Activated T-cell treated with anti-CD3 and anti-CD28 coated beads, Interleukin-2, amount 50 U/mL, for 4 hours (primary cell): ENCODE measurements at regions not wholly inside any gene's neighbourhood (a gene's known extent, or its start where the extent isn't known, plus 50 kb on each side); places are given as distances from the start of the nearest gene placed in this dataset.
"Not testable (repeated sequence)": the region's sequence is repeated elsewhere in the genome, so short reads cannot be mapped to it uniquely, and the experiment has no call there.

Experiments
- ATAC-seq, 2 donors: fragments of 200-7000 bp; cut with Tn5 transposase; one replicate each; pipeline ENCODE4 v1.10.0; 2021
- DNase-seq: peaks from one replicate; pipeline ENCODE4 v3.0.0-alpha.2; 2020
- H3K27me3 Mint-ChIP-seq: one replicate; pipeline ENCODE4 v1.8.0; 2021; ENCODE audit warnings: low read depth, mixed read lengths
- H3K36me3 Mint-ChIP-seq: one replicate; pipeline ENCODE4 v1.8.0; 2022; ENCODE audit warnings: mixed read lengths; ENCODE audit not compliant: insufficient read depth
- H3K4me1 Mint-ChIP-seq: one replicate; pipeline ENCODE4 v1.8.0; 2021; ENCODE audit warnings: low read depth, mixed read lengths
- H3K4me3 Mint-ChIP-seq: one replicate; pipeline ENCODE4 v1.8.0; 2021; ENCODE audit warnings: mild to moderate bottlenecking, moderate library complexity, mixed read lengths
- H3K9me3 Mint-ChIP-seq: one replicate; pipeline ENCODE4 v1.8.0; 2021; ENCODE audit warnings: mixed read lengths

- Mint-ChIP-seq H3K27me3 (no peaks in the 10 kb centered on the region), H3K9me3 (peaks cover 3% of the 10 kb centered on the region), H3K36me3 (no peaks in the 10 kb centered on the region), H3K4me3 (no peak overlapping the region), H3K4me1 (no peaks in the 10 kb centered on the region)
- DNase-seq: no peak
- ATAC-seq: no peak
These were observed 375.2 kb upstream of the CTSO start for GRCh38 chr4:156328882-156329281.

- Mint-ChIP-seq H3K4me3 (no peak overlapping the region), H3K4me1 (no peaks in the 10 kb centered on the region), H3K36me3 (no peaks in the 10 kb centered on the region), H3K27me3 (no peaks in the 10 kb centered on the region), H3K9me3 (peaks cover 4% of the 10 kb centered on the region)
- ATAC-seq: no peak
- DNase-seq: no peak
These were observed 372.6 kb upstream of the CTSO start for GRCh38 chr4:156326246-156326645.

GRCh38 chr4:156322592-156322991 is 368.9 kb upstream of the CTSO start:
- Mint-ChIP-seq H3K4me3 (no peak overlapping the region), H3K9me3 (peaks cover 4% of the 10 kb centered on the region), H3K36me3 (no peaks in the 10 kb centered on the region), H3K4me1 (no peaks in the 10 kb centered on the region), H3K27me3 (no peaks in the 10 kb centered on the region)
- DNase-seq (no peak), ATAC-seq (no peak)

GRCh38 chr4:156321203-156321602 is 367.5 kb upstream of the CTSO start:
- no peaks in the 10 kb centered on the region for H3K36me3 Mint-ChIP-seq
- peaks cover 4% of the 10 kb centered on the region for H3K9me3 Mint-ChIP-seq
- DNase-seq (no peak), ATAC-seq (no peak)
- H3K27me3 Mint-ChIP-seq: no peaks in the 10 kb centered on the region
- no peak overlapping the region for H3K4me3 Mint-ChIP-seq
- H3K4me1 Mint-ChIP-seq: no peaks in the 10 kb centered on the region

- Mint-ChIP-seq H3K27me3 (no peaks in the 10 kb centered on the region), H3K4me1 (no peaks in the 10 kb centered on the region), H3K36me3 (no peaks in the 10 kb centered on the region), H3K9me3 (peaks cover 11% of the 10 kb centered on the region), H3K4me3 (no peak overlapping the region)
- ATAC-seq (no peak), DNase-seq (no peak)
These were observed 359.8 kb upstream of the CTSO start for GRCh38 chr4:156313497-156313896.

- peaks cover 12% of the 10 kb centered on the region for H3K9me3 Mint-ChIP-seq
- DNase-seq (no peak), ATAC-seq (no peak)
- no peaks in the 10 kb centered on the region for H3K36me3 Mint-ChIP-seq
- no peak overlapping the region for H3K4me3 Mint-ChIP-seq
- no peaks in the 10 kb centered on the region for H3K27me3 Mint-ChIP-seq
- H3K4me1 Mint-ChIP-seq: no peaks in the 10 kb centered on the region
These were observed 358.7 kb upstream of the CTSO start for GRCh38 chr4:156312261-156312847.

- no peaks in the 10 kb centered on the region for H3K36me3 Mint-ChIP-seq
- H3K9me3 Mint-ChIP-seq: peaks cover 7% of the 10 kb centered on the region
- H3K4me1 Mint-ChIP-seq: no peaks in the 10 kb centered on the region
- no peaks in the 10 kb centered on the region for H3K27me3 Mint-ChIP-seq
- ATAC-seq: no peak
- DNase-seq: no peak
- no peak overlapping the region for H3K4me3 Mint-ChIP-seq
These were observed 355.4 kb upstream of the CTSO start for GRCh38 chr4:156309031-156309430.

GRCh38 chr4:156303708-156304107 is 350.0 kb upstream of the CTSO start:
- Mint-ChIP-seq H3K27me3 (no peaks in the 10 kb centered on the region), H3K4me3 (no peak overlapping the region), H3K36me3 (no peaks in the 10 kb centered on the region), H3K4me1 (no peaks in the 10 kb centered on the region), H3K9me3 (peaks cover 11% of the 10 kb centered on the region)
- DNase-seq (no peak), ATAC-seq (no peak)

- H3K4me3 Mint-ChIP-seq: no peak overlapping the region
- no peaks in the 10 kb centered on the region for H3K4me1 Mint-ChIP-seq
- H3K36me3 Mint-ChIP-seq: no peaks in the 10 kb centered on the region
- ATAC-seq (no peak), DNase-seq (no peak)
- peaks cover 13% of the 10 kb centered on the region for H3K9me3 Mint-ChIP-seq
- H3K27me3 Mint-ChIP-seq: no peaks in the 10 kb centered on the region
These were observed 344.6 kb upstream of the CTSO start for GRCh38 chr4:156298230-156298629.

- H3K4me1 Mint-ChIP-seq: no peaks in the 10 kb centered on the region
- no peaks in the 10 kb centered on the region for H3K36me3 Mint-ChIP-seq
- no peak overlapping the region for H3K4me3 Mint-ChIP-seq
- ATAC-seq: no peak
- H3K9me3 Mint-ChIP-seq: peaks cover 8% of the 10 kb centered on the region
- H3K27me3 Mint-ChIP-seq: no peaks in the 10 kb centered on the region
- no peak for DNase-seq
These were observed 342.1 kb upstream of the CTSO start for GRCh38 chr4:156295676-156296195.

GRCh38 chr4:156294577-156294976 is 340.9 kb upstream of the CTSO start:
- no peaks in the 10 kb centered on the region for H3K4me1 Mint-ChIP-seq
- no peak for ATAC-seq
- H3K36me3 Mint-ChIP-seq: no peaks in the 10 kb centered on the region
- DNase-seq: no peak
- H3K9me3 Mint-ChIP-seq: peaks cover 8% of the 10 kb centered on the region
- H3K4me3 Mint-ChIP-seq: no peak overlapping the region
- H3K27me3 Mint-ChIP-seq: no peaks in the 10 kb centered on the region

- DNase-seq (no peak), ATAC-seq (no peak)
- Mint-ChIP-seq H3K27me3 (no peaks in the 10 kb centered on the region), H3K9me3 (peaks cover 4% of the 10 kb centered on the region), H3K4me1 (no peaks in the 10 kb centered on the region), H3K4me3 (no peak overlapping the region), H3K36me3 (no peaks in the 10 kb centered on the region)
These were observed 340.1 kb upstream of the CTSO start for GRCh38 chr4:156293657-156294297.

- ATAC-seq: no peak
- Mint-ChIP-seq H3K4me3 (no peak overlapping the region), H3K27me3 (no peaks in the 10 kb centered on the region), H3K9me3 (peaks cover 4% of the 10 kb centered on the region), H3K4me1 (no peaks in the 10 kb centered on the region), H3K36me3 (no peaks in the 10 kb centered on the region)
- DNase-seq: no peak
These were observed 337.7 kb upstream of the CTSO start for GRCh38 chr4:156291317-156291716.

- H3K4me1 Mint-ChIP-seq: no peaks in the 10 kb centered on the region
- no peak for ATAC-seq
- no peak for DNase-seq
- H3K9me3 Mint-ChIP-seq: peaks cover 4% of the 10 kb centered on the region
- no peak overlapping the region for H3K4me3 Mint-ChIP-seq
- H3K36me3 Mint-ChIP-seq: no peaks in the 10 kb centered on the region
- no peaks in the 10 kb centered on the region for H3K27me3 Mint-ChIP-seq
These were observed 337.1 kb upstream of the CTSO start for GRCh38 chr4:156290811-156291210.

- not testable (repeated sequence) for H3K36me3 Mint-ChIP-seq, H3K4me1 Mint-ChIP-seq, ATAC-seq, DNase-seq, H3K9me3 Mint-ChIP-seq, H3K4me3 Mint-ChIP-seq, H3K27me3 Mint-ChIP-seq
These were observed 336.4 kb upstream of the CTSO start for GRCh38 chr4:156290026-156290425.
